Lung (tissue), 11 donors: ENCODE measurements at regions not wholly inside any gene's neighbourhood (a gene's known extent, or its start where the extent isn't known, plus 50 kb on each side); places are given as distances from the start of the nearest gene placed in this dataset.

Source experiments
- ATAC-seq: fragments of 200-7000 bp; cut with Tn5 transposase; one replicate; pipeline ENCODE4 v1.9.1; 2020; ENCODE audit warnings: moderate number of reproducible peaks; ENCODE audit not compliant: insufficient read depth, low FRiP score
- DNase-seq, 3 donors: peaks; one replicate each; pipeline ENCODE4 v3.0.0-alpha.2; 2013 to 2017
- H3K27ac ChIP-seq, 2 donors: one replicate each; pipeline ENCODE4 v1.5.1; 2013; ENCODE audit warnings: mild to moderate bottlenecking in 2 of 2, moderate library complexity in 2 of 2, control low read depth in 1 of 2, inconsistent platforms in 1 of 2, low read depth in 1 of 2, low read length in 1 of 2
- H3K27me3 ChIP-seq, 3 donors: one replicate each; pipeline ENCODE4 v1.5.1; 2013; ENCODE audit warnings: low read length in 2 of 3; ENCODE audit not compliant: control insufficient read depth in 3 of 3, insufficient read depth in 3 of 3
- H3K36me3 ChIP-seq, 4 donors: one replicate each; pipeline ENCODE4 v1.5.1; 2013; ENCODE audit warnings: low read length in 4 of 4, mild to moderate bottlenecking in 1 of 4, moderate library complexity in 1 of 4; ENCODE audit not compliant: control insufficient read depth in 4 of 4, insufficient read depth in 4 of 4
- H3K4me1 ChIP-seq, 5 donors: one replicate each; pipeline ENCODE4 v1.5.1; 2013; ENCODE audit warnings: low read length in 5 of 5, mild to moderate bottlenecking in 2 of 5, moderate library complexity in 1 of 5; ENCODE audit not compliant: control insufficient read depth in 5 of 5, insufficient read depth in 5 of 5
- H3K4me3 ChIP-seq: one replicate; pipeline ENCODE4 v1.5.1; 2013; ENCODE audit warnings: mild to moderate bottlenecking, control low read depth, moderate library complexity
- H3K9ac ChIP-seq, 2 donors: one replicate each; pipeline ENCODE4 v1.5.1; 2013; ENCODE audit warnings: low read length in 2 of 2, control low read depth in 1 of 2; ENCODE audit not compliant: insufficient read depth in 1 of 2
- H3K9me3 ChIP-seq, 4 donors: one replicate each; pipeline ENCODE4 v1.5.1; 2013; ENCODE audit warnings: low read length in 3 of 4, mild to moderate bottlenecking in 1 of 4, moderate library complexity in 1 of 4; ENCODE audit not compliant: control insufficient read depth in 4 of 4, insufficient read depth in 3 of 4
- whole genome bisulfite sequencing, 2 donors: extraction: QIAGEN DNeasy Blood & Tissue Kit; methylation state at CpG; one replicate each; pipeline ENCODE4 v1.1.7; 2013; 5-methylcytosine and 5-hydroxymethylcytosine counted together
- TF ChIP-seq, protein P1 (sequence below): IDR thresholded peaks from 2 replicates; pipeline ENCODE4 v1.5.1; 2012; ENCODE audit warnings: mild to moderate bottlenecking; ENCODE audit errors: control extremely low read depth, extremely low read depth
- donor health status: control.
- donor health status: control.
- donor health status: Bipolar disorder and iron deficiency.
- donor health status: healthy.
- donor health status: DM: yes; HTN: yes; CAD: no.

DNA sequence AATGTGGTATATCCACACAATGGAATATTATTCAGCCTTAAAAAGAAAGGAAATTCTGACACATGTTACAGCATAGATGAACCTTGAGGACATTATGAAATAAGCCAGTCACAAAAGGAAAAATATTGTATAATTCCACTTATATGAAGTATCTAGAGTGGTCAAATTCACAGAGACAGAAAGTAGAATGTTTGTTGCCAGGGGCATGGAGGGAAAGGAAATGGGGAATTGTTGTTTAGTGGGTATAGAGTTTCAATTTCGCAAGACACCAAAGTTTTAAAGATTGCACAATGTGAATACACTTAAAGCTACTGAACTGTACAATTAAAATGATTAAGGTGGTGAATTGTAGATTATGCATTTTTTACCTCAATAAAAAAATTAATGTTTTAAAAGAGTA lies 92.9 kb downstream of the TXNL1 start:
- H3K27ac ChIP-seq: no peak overlapping the region
- WGBS, 2 donors: 70 to 73% methylated on average over 1 of the region's 1 CpG
- no peak for DNase-seq

DNA sequence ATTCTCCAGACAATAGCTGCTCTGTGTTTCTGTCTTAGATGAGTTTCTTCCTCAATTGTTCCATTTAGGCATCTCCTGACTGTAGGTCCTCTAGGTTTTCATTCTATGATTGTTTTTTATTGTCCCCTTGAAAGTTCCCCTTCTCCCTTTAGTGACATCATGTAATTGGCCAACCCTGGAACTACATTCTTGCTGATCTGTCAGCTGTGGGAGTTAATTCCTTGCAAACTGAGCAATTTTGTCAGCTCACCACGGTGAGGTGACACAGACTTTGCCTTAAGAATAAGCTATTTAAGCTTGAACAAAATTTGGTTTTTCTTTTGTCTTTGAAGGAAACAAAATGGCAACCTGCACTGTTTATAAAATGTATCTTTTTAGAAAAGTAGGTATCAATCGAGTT lies 95.9 kb downstream of the TXNL1 start:
- Histone ChIP-seq H3K36me3 (no peaks in the 10 kb centered on the region), H3K27ac (no peak overlapping the region), H3K27me3 (no peaks in the 10 kb centered on the region), H3K9ac (no peak overlapping the region), H3K4me1 (peaks cover 0 to 3% (median 0%) of the 10 kb centered on the region in 5 donors), H3K4me3 (no peak overlapping the region), H3K9me3 (no peaks in the 10 kb centered on the region)
- DNase-seq (no peak), ATAC-seq (no peak)
- TF ChIP-seq, protein P1, sequence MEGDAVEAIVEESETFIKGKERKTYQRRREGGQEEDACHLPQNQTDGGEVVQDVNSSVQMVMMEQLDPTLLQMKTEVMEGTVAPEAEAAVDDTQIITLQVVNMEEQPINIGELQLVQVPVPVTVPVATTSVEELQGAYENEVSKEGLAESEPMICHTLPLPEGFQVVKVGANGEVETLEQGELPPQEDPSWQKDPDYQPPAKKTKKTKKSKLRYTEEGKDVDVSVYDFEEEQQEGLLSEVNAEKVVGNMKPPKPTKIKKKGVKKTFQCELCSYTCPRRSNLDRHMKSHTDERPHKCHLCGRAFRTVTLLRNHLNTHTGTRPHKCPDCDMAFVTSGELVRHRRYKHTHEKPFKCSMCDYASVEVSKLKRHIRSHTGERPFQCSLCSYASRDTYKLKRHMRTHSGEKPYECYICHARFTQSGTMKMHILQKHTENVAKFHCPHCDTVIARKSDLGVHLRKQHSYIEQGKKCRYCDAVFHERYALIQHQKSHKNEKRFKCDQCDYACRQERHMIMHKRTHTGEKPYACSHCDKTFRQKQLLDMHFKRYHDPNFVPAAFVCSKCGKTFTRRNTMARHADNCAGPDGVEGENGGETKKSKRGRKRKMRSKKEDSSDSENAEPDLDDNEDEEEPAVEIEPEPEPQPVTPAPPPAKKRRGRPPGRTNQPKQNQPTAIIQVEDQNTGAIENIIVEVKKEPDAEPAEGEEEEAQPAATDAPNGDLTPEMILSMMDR: no peak
- 85 to 86% methylated on average over 2 of the region's 2 CpGs for WGBS, 2 donors

More for the DNA sequence above, 92.9 kb downstream of the TXNL1 start:
- H3K9me3 ChIP-seq: no peaks in the 10 kb centered on the region
- ATAC-seq: no peak
- no peaks in the 10 kb centered on the region for H3K27me3 ChIP-seq
- H3K36me3 ChIP-seq: no peaks in the 10 kb centered on the region
- H3K4me1 ChIP-seq: peaks cover 0 to 3% (median 0%) of the 10 kb centered on the region in 5 donors
- no peak overlapping the region for H3K9ac ChIP-seq
- no peak overlapping the region for H3K4me3 ChIP-seq
- TF ChIP-seq, protein P1: no peak

DNA sequence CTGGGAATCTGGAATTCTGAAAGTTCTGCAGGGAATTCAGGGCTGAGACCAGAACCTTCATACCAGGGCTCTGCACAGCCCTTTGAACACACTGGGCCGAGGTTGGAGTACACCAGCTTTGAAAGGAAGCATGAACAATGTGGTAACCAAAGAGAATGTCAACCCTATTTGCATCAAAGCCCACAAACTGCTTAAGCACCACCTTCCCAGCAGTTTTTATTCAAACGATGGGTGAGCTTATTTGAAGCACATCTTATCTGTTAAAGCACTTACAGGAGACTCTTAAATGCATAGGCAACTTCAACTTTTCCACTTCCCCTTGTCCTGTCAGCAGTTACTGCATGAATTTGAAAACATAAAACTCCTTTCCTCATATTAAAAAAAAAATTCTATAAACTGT lies 96.6 kb downstream of the TXNL1 start:
- H3K9ac ChIP-seq: no peak overlapping the region
- DNase-seq (no peak), ATAC-seq (no peak)
- 28 to 34% methylated on average over 2 of the region's 2 CpGs for WGBS, 2 donors
- H3K36me3 ChIP-seq: no peaks in the 10 kb centered on the region
- H3K27me3 ChIP-seq: no peaks in the 10 kb centered on the region
- H3K4me1 ChIP-seq: peaks cover 0 to 3% (median 0%) of the 10 kb centered on the region in 5 donors
- no peak overlapping the region for H3K4me3 ChIP-seq
- H3K27ac ChIP-seq: no peak overlapping the region
- H3K9me3 ChIP-seq: no peaks in the 10 kb centered on the region
- TF ChIP-seq, protein P1: no peak

DNA sequence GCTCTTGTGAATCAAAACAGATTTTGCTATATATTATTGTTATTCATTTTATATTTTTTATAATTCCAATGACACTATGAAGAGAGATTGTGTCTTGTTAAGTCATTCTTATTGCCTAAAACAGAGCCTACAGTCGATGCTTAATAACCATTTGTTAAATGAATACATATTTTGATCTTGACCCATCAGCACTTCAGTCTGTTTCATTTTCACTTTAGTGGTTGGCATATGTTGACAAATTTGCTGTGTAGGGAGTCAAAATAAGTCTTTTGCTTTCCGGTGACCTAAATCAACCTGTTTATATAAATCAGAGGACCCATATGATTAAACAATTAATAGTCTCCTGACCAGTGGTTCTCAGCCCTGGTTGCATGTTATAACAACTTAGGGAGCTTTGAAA lies 97.1 kb downstream of the TXNL1 start:
- Histone ChIP-seq H3K4me1 (peaks cover 0 to 3% (median 0%) of the 10 kb centered on the region in 5 donors), H3K4me3 (no peak overlapping the region), H3K9ac (no peak overlapping the region), H3K36me3 (no peaks in the 10 kb centered on the region), H3K27me3 (no peaks in the 10 kb centered on the region), H3K27ac (no peak overlapping the region), H3K9me3 (no peaks in the 10 kb centered on the region)
- DNase-seq: no peak
- no peak for ATAC-seq
- TF ChIP-seq, protein P1: no peak
- 64 to 73% methylated on average over 2 of the region's 2 CpGs for WGBS, 2 donors
